ENCODE measurements at regions not wholly inside any gene's neighbourhood (a gene's known extent, or its start where the extent isn't known, plus 50 kb on each side); places are given as distances from the start of the nearest gene placed in this dataset.

- no peak overlapping the region for H2BK20ac ChIP-seq (ENCODE audit: low read length)
- no peak overlapping the region for H3K9ac ChIP-seq (replicated peaks in 1 of 4; ENCODE audit: extremely low read depth in 1 of 4, low read depth in 3 of 4, low read length in 3 of 4)
- no peak overlapping the region for H3K4me2 ChIP-seq (ENCODE audit: insufficient read depth in 1 of 2, low read depth in 2 of 2, low read length in 2 of 2)
- FAIRE-seq (no peak), DNase-seq (ENCODE audit: low read depth in 1 of 2, low spot score in 2 of 2) (no peak)
- no peak overlapping the region for H2AK5ac ChIP-seq (ENCODE audit: low read depth, low read length)
- H3K18ac ChIP-seq (ENCODE audit: extremely low read depth, low read length): peak overlapping the region; percentile 17; the same call in 1 of the 2 replicates
- ChIA-PET POLR2A (ENCODE audit: partially characterized antibody) (no interaction called here), CTCF (ENCODE audit: partially characterized antibody) (interaction anchor here (0.7 kb wide), 1 partner anchor 49 kb away, joined by 3 read pairs; no protein-coding TSS in a partner anchor)
- no peak overlapping the region for H3K4ac ChIP-seq (replicated peaks; ENCODE audit: insufficient read length, low read depth, low read length)
- H2BK120ac ChIP-seq (replicated peaks; ENCODE audit: low read depth, low read length): no peak overlapping the region
- no peak overlapping the region for H4K5ac ChIP-seq (ENCODE audit: insufficient read length, low read depth, low read length)
- H2BK5ac ChIP-seq (ENCODE audit: low read depth, low read length): no peak overlapping the region
- no peak overlapping the region for H2BK12ac ChIP-seq (ENCODE audit: low read depth, low read length)
- H3K4me1 ChIP-seq (replicated peaks in 1 of 4; ENCODE audit: control insufficient read depth in 3 of 4, insufficient read depth in 4 of 4, low read length in 3 of 4): peaks cover 0 to 7% (median 5%) of the 10 kb centered on the region in 4 experiments; a peak in 3 of 7 replicates
- 90 to 100% methylated on average over 1 to 6 of the region's 6 CpGs for WGBS, 2 experiments (ENCODE audit: extremely low coverage in 1 of 2, insufficient coverage in 1 of 2, insufficient read length in 1 of 2, insufficient replicate concordance in 2 of 2, low coverage in 1 of 2, low lambda C conversion rate in 2 of 2, missing lambda C conversion rate in 1 of 2)
- no peak overlapping the region for H4K8ac ChIP-seq (ENCODE audit: extremely low read depth, insufficient read depth, low read length)
- H3K23me2 ChIP-seq (ENCODE audit: low read depth, low read length): no peaks in the 10 kb centered on the region
- no peak overlapping the region for H3K4me3 ChIP-seq (ENCODE audit: extremely low read depth in 1 of 4, insufficient read depth in 2 of 4, low read depth in 3 of 4, low read length in 4 of 4)
- no peak overlapping the region for H3K23ac ChIP-seq (ENCODE audit: insufficient read length)
- no peaks in the 10 kb centered on the region for H4K20me1 ChIP-seq (replicated peaks in 1 of 2; ENCODE audit: control insufficient read depth in 1 of 2, insufficient read depth in 2 of 2, low read length in 2 of 2)
- no peaks in the 10 kb centered on the region for H3K79me1 ChIP-seq (ENCODE audit: low read depth, low read length)
- H3K27me3 ChIP-seq (replicated peaks in 1 of 4; ENCODE audit: control insufficient read depth in 3 of 4, extremely low read depth in 1 of 4, insufficient read depth in 3 of 4, low read length in 3 of 4): no peaks in the 10 kb centered on the region
- TF ChIP-seq TAF7 (optimal IDR thresholded peaks at IDR 0.05; ENCODE audit: borderline replicate concordance, low read depth, low read length) (no peak), KDM4A (IDR thresholded peaks at IDR 0.05; ENCODE audit: low read depth, low read length, severe bottlenecking) (no peak), SP4 (IDR thresholded peaks at IDR 0.05; ENCODE audit: low read length) (no peak), CTCF (IDR thresholded peaks at IDR 0.05; ENCODE audit: control extremely low read depth in 1 of 3, insufficient read depth in 1 of 3, low read depth in 1 of 3, low read length in 3 of 3) (no peak)
- no peak overlapping the region for H3K14ac ChIP-seq (ENCODE audit: insufficient read length)
- no peak overlapping the region for H3K27ac ChIP-seq (ENCODE audit: low read depth, low read length)
- no peak overlapping the region for H2AFZ ChIP-seq (ENCODE audit: low read length)
- no peaks in the 10 kb centered on the region for H3K79me2 ChIP-seq (ENCODE audit: control insufficient read depth in 1 of 2, insufficient read depth in 2 of 2, low read length in 2 of 2)
- no peaks in the 10 kb centered on the region for H3K36me3 ChIP-seq (ENCODE audit: control insufficient read depth in 2 of 4, insufficient read depth in 4 of 4, low read length in 3 of 4)
- H2BK15ac ChIP-seq (ENCODE audit: low read length): no peak overlapping the region
- H3K9me3 ChIP-seq (ENCODE audit: insufficient read depth in 2 of 2, low read depth in 1 of 2, low read length in 1 of 2): no peaks in the 10 kb centered on the region
- H4K91ac ChIP-seq (replicated peaks; ENCODE audit: insufficient read length, low read length): peak overlapping the region; percentile 86
- H3K56ac ChIP-seq (replicated peaks; ENCODE audit: insufficient read length, low read depth, low read length): no peak overlapping the region
Measured at GRCh38 chr2:65580824-65581223, 148.4 kb upstream of the SPRED2 start.
